Thyroid gland (tissue), 4 donors: ENCODE measurements at regions not wholly inside any gene's neighbourhood (a gene's known extent, or its start where the extent isn't known, plus 50 kb on each side); places are given as distances from the start of the nearest gene placed in this dataset.
A peak's percentile ranks its signal among the peaks of the same experiment; 100 is the strongest.

ENCODE experiments used
- DNase-seq, 2 donors: peaks; one replicate each; pipeline ENCODE4 v3.0.0-alpha.2; 2019
- H3K27ac ChIP-seq, 3 donors: fragments of 200-600 bp; sonication (generic); 1 replicate in 2 of 3; 2 replicates in 1 of 3; pipeline ENCODE4 v1.5.1; 2016 to 2019; ENCODE audit warnings: mild to moderate bottlenecking in 1 of 3, moderate library complexity in 1 of 3
- H3K27me3 ChIP-seq: fragments of 200-600 bp; sonication (generic); one replicate; pipeline ENCODE4 v1.5.1; 2019
- H3K36me3 ChIP-seq, 2 donors: fragments of 200-600 bp; sonication (generic); one replicate each; pipeline ENCODE4 v1.5.1; 2016 to 2019
- H3K4me1 ChIP-seq, 2 donors: fragments of 200-600 bp; sonication (generic); one replicate each; pipeline ENCODE4 v1.5.1; 2017 to 2019
- H3K4me3 ChIP-seq, 3 donors: fragments of 200-600 bp; sonication (generic); replicated peaks in 1 of 3; 1 replicate in 2 of 3; 2 replicates in 1 of 3; pipeline ENCODE4 v1.5.1; 2016; ENCODE audit warnings: mild to moderate bottlenecking in 1 of 3
- H3K9me3 ChIP-seq: fragments of 200-600 bp; sonication (generic); one replicate; pipeline ENCODE4 v1.5.1; 2017
- CTCF ChIP-seq, 6 experiments: fragments of 200-600 bp in 3 of 6; fragments of 450-650 bp in 3 of 6; sonication (generic) in 3 of 6; IDR thresholded peaks; one replicate each; pipeline ENCODE4 v1.5.1; 2016 to 2019; ENCODE audit warnings: antibody characterized with exemption in 6 of 6, mild to moderate bottlenecking in 2 of 6, inconsistent platforms in 1 of 6, moderate library complexity in 1 of 6
- POLR2A ChIP-seq, 2 donors: fragments of 450-650 bp; IDR thresholded peaks; one replicate each; pipeline ENCODE4 v1.6.1; 2017; ENCODE audit warnings: antibody characterized with exemption in 2 of 2, mild to moderate bottlenecking in 2 of 2, moderate library complexity in 1 of 2
- WGBS, 2 donors: methylation state at CpG; one replicate each; pipeline ENCODE4 v1.1.5; 2017; 5-methylcytosine and 5-hydroxymethylcytosine counted together
- intact Hi-C: fragments of 100-400 bp; cut with DNase I; formaldehyde crosslinking; loops from one replicate; pipeline ENCODE4 v1.15.1; 2023

- Histone ChIP-seq H3K36me3 (no peaks in the 10 kb centered on the region), H3K9me3 (no peaks in the 10 kb centered on the region), H3K27me3 (no peaks in the 10 kb centered on the region), H3K27ac (no peak overlapping the region), H3K4me3 (no peak overlapping the region), H3K4me1 (no peaks in the 10 kb centered on the region)
- WGBS, 2 donors, result 69 to 92% methylated on average over 5 of the region's 5 CpGs
- TF ChIP-seq CTCF (IDR thresholded peaks at IDR 0.05) (no peak), POLR2A (IDR thresholded peaks at IDR 0.05) (no peak)
- intact Hi-C loops, result no loop called here
- DNase-seq, result no peak
Measured at GRCh38 chr3:193764959-193765358, 172.0 kb downstream of the OPA1 start.

- intact Hi-C loops, result no loop called here
- TF ChIP-seq POLR2A (IDR thresholded peaks at IDR 0.05) (no peak), CTCF (IDR thresholded peaks at IDR 0.05) (no peak)
- no peaks in the 10 kb centered on the region for H3K36me3 ChIP-seq
- no peaks in the 10 kb centered on the region for H3K27me3 ChIP-seq
- H3K9me3 ChIP-seq, result no peaks in the 10 kb centered on the region
- peaks cover 9 to 11% of the 10 kb centered on the region in 2 donors for H3K4me1 ChIP-seq
- WGBS, 2 donors, result 90 to 100% methylated on average over 1 of the region's 1 CpG
- H3K27ac ChIP-seq, result no peak overlapping the region
- no peak overlapping the region for H3K4me3 ChIP-seq
- no peak for DNase-seq
Measured at GRCh38 chr3:193767353-193768069, 174.5 kb downstream of the OPA1 start.

GRCh38 chr3:193768070-193768394, 175.0 kb downstream of the OPA1 start:
- 81 to 91% methylated on average over 2 of the region's 2 CpGs for WGBS, 2 donors

GRCh38 chr3:193769437-193769836, 176.4 kb downstream of the OPA1 start:
- TF ChIP-seq CTCF (IDR thresholded peaks at IDR 0.05), result no peak
- DNase-seq, result no peak
- H3K9me3 ChIP-seq, result no peaks in the 10 kb centered on the region
- H3K4me1 ChIP-seq, result peaks cover 11 to 13% of the 10 kb centered on the region in 2 donors
- no peaks in the 10 kb centered on the region for H3K27me3 ChIP-seq
- 90 to 93% methylated on average over 2 of the region's 2 CpGs for WGBS, 2 donors
- H3K36me3 ChIP-seq, result no peaks in the 10 kb centered on the region
- H3K4me3 ChIP-seq, result no peak overlapping the region
- intact Hi-C loops, result no loop called here
- no peak overlapping the region for H3K27ac ChIP-seq

More at GRCh38 chr3:193768070-193768394, 175.0 kb downstream of the OPA1 start:
- H3K27me3 ChIP-seq, result no peaks in the 10 kb centered on the region
- H3K27ac ChIP-seq, result no peak overlapping the region
- H3K4me3 ChIP-seq, result no peak overlapping the region
- no peaks in the 10 kb centered on the region for H3K9me3 ChIP-seq
- intact Hi-C loops, result no loop called here
- H3K4me1 ChIP-seq, result peaks cover 11 to 13% of the 10 kb centered on the region in 2 donors
- DNase-seq, result no peak
- TF ChIP-seq CTCF (IDR thresholded peaks at IDR 0.05) (no peak), POLR2A (IDR thresholded peaks at IDR 0.05) (no peak)
- no peaks in the 10 kb centered on the region for H3K36me3 ChIP-seq

- Histone ChIP-seq H3K27ac (peak overlapping the region in 1 of 3 donors; percentile 83), H3K4me3 (no peak overlapping the region), H3K36me3 (no peaks in the 10 kb centered on the region), H3K9me3 (no peaks in the 10 kb centered on the region), H3K27me3 (no peaks in the 10 kb centered on the region), H3K4me1 (peaks cover 11 to 13% of the 10 kb centered on the region in 2 donors)
- no peak for TF ChIP-seq POLR2A (IDR thresholded peaks at IDR 0.05)
- TF ChIP-seq CTCF (IDR thresholded peaks at IDR 0.05), result no peak
- no peak for DNase-seq
- WGBS, 2 donors, result 85 to 94% methylated on average over 20 of the region's 20 CpGs
- intact Hi-C loops, result no loop called here
Measured at GRCh38 chr3:193771011-193771652, 178.1 kb downstream of the OPA1 start.
